Esophagus muscularis mucosa (tissue), 4 donors: ENCODE measurements at regions not wholly inside any gene's neighbourhood (a gene's known extent, or its start where the extent isn't known, plus 50 kb on each side); places are given as distances from the start of the nearest gene placed in this dataset.

Experiments used
- DNase-seq: peaks from one replicate; pipeline ENCODE4 v3.0.0-alpha.2; 2017; ENCODE audit errors: extremely low spot score
- H3K27ac ChIP-seq, 4 donors: fragments of 200-600 bp; sonication (generic); replicated peaks in 1 of 4; 1 replicate in 3 of 4; 2 replicates in 1 of 4; pipeline ENCODE4 v1.5.1; 2016 to 2019; ENCODE audit warnings: mild to moderate bottlenecking in 1 of 4
- H3K27me3 ChIP-seq, 4 donors: fragments of 200-600 bp; sonication (generic); one replicate each; pipeline versions ENCODE4 v1.5.1 to v1.6.0; 2016 to 2019
- H3K36me3 ChIP-seq, 4 donors: fragments of 200-600 bp; sonication (generic); one replicate each; pipeline ENCODE4 v1.5.1; 2016 to 2019
- H3K4me1 ChIP-seq, 4 donors: fragments of 200-600 bp; sonication (generic); one replicate each; pipeline ENCODE4 v1.5.1; 2016 to 2019
- H3K4me3 ChIP-seq, 4 donors: fragments of 200-600 bp; sonication (generic); 1 replicate in 2 of 4; 2 replicates in 2 of 4; pipeline ENCODE4 v1.5.1; 2016 to 2019; ENCODE audit warnings: mild to moderate bottlenecking in 4 of 4, moderate library complexity in 1 of 4
- H3K9me3 ChIP-seq, 4 donors: fragments of 200-600 bp; sonication (generic); 1 replicate in 3 of 4; 2 replicates in 1 of 4; pipeline ENCODE4 v1.5.1; 2016 to 2019
- EP300 ChIP-seq: sonication (generic); formaldehyde crosslinking; IDR thresholded peaks from one replicate; pipeline ENCODE4 v1.6.1; 2017; ENCODE audit warnings: antibody characterized with exemption
- POLR2A ChIP-seq: fragments of 450-650 bp; IDR thresholded peaks from one replicate; pipeline ENCODE4 v1.6.1; 2017; ENCODE audit warnings: antibody characterized with exemption, moderate library complexity, mild to moderate bottlenecking, low read depth
- POLR2AphosphoS5 ChIP-seq, 2 donors: sonication (generic); formaldehyde crosslinking; IDR thresholded peaks; one replicate each; pipeline ENCODE4 v1.6.1; 2017; ENCODE audit warnings: antibody characterized with exemption in 2 of 2
- WGBS: methylation state at CpG from one replicate; pipeline ENCODE4 v1.1.5; 2018; 5-methylcytosine and 5-hydroxymethylcytosine counted together
- intact Hi-C: fragments of 100-400 bp; cut with DNase I; formaldehyde crosslinking; loops from one replicate; pipeline ENCODE4 v1.15.1; 2023
- TF ChIP-seq, protein P1 (sequence below), 3 experiments: fragments of 200-600 bp in 2 of 3; fragments of 450-650 bp in 1 of 3; sonication (generic) in 2 of 3; IDR thresholded peaks; one replicate each; pipeline ENCODE4 v1.5.1; 2017 to 2019; ENCODE audit warnings: antibody characterized with exemption in 3 of 3, mild to moderate bottlenecking in 2 of 3, moderate library complexity in 1 of 3

DNA sequence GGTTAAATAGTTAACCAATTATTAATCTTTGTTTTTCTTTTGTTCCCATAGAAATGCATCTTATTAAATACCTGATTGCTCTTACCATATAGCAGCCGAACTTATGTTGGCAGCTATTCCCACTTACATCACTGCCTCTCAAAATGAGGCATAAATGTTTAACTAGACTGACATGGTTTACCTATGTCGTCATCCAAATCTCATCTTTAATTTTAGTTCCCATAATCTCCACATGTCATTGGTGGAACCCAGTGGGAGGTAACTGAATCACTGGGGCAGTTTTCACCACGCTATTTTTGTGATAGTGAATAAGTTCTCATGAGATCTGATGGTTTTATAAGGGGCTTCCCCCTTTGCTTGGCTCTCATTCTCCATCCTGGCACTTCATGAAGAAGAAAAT lies 499.2 kb upstream of the ATP2B1 start:
- DNase-seq, result no peak
- Histone ChIP-seq H3K4me1 (no peaks in the 10 kb centered on the region), H3K4me3 (no peak overlapping the region), H3K9me3 (peaks cover 0 to 9% (median 2%) of the 10 kb centered on the region in 4 donors), H3K27me3 (no peaks in the 10 kb centered on the region), H3K27ac (no peak overlapping the region), H3K36me3 (no peaks in the 10 kb centered on the region)
- intact Hi-C loops, result no loop called here
- 69% methylated on average over 3 of the region's 3 CpGs for WGBS
- TF ChIP-seq POLR2A, result no peak
- no peak for TF ChIP-seq POLR2AphosphoS5 (IDR thresholded peaks at IDR 0.05)
- TF ChIP-seq, protein P1, sequence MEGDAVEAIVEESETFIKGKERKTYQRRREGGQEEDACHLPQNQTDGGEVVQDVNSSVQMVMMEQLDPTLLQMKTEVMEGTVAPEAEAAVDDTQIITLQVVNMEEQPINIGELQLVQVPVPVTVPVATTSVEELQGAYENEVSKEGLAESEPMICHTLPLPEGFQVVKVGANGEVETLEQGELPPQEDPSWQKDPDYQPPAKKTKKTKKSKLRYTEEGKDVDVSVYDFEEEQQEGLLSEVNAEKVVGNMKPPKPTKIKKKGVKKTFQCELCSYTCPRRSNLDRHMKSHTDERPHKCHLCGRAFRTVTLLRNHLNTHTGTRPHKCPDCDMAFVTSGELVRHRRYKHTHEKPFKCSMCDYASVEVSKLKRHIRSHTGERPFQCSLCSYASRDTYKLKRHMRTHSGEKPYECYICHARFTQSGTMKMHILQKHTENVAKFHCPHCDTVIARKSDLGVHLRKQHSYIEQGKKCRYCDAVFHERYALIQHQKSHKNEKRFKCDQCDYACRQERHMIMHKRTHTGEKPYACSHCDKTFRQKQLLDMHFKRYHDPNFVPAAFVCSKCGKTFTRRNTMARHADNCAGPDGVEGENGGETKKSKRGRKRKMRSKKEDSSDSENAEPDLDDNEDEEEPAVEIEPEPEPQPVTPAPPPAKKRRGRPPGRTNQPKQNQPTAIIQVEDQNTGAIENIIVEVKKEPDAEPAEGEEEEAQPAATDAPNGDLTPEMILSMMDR (IDR thresholded peaks at IDR 0.05), result no peak
- no peak for TF ChIP-seq EP300

DNA sequence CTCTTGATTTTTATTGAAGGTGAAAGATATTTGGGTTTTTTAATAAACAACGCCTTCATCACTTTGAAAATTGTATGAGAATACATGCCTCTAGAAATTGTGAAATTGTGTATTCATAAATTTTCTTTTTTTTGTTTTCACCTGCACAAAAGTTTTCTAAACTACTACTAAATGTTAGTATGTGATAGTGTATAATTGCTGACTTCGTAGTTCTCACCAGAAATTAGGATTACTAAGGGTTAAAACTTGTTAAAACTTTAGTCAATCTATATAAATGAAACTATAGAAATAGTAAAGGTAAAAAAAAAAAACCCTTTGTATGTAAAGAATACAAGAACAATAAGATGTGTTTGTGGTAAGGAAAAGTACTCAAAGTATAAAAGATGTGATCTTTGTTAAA lies 496.5 kb upstream of the ATP2B1 start:
- no peaks in the 10 kb centered on the region for H3K4me1 ChIP-seq
- no peak for DNase-seq
- 90% methylated on average over 2 of the region's 2 CpGs for WGBS
- no peak overlapping the region for H3K4me3 ChIP-seq
- TF ChIP-seq EP300 (no peak), POLR2AphosphoS5 (IDR thresholded peaks at IDR 0.05) (no peak), POLR2A (no peak)
- TF ChIP-seq, protein P1 (IDR thresholded peaks at IDR 0.05), result no peak
- H3K27ac ChIP-seq, result no peak overlapping the region
- H3K27me3 ChIP-seq, result no peaks in the 10 kb centered on the region
- intact Hi-C loops, result no loop called here
- peaks cover 0 to 9% (median 2%) of the 10 kb centered on the region in 4 donors for H3K9me3 ChIP-seq
- no peaks in the 10 kb centered on the region for H3K36me3 ChIP-seq

DNA sequence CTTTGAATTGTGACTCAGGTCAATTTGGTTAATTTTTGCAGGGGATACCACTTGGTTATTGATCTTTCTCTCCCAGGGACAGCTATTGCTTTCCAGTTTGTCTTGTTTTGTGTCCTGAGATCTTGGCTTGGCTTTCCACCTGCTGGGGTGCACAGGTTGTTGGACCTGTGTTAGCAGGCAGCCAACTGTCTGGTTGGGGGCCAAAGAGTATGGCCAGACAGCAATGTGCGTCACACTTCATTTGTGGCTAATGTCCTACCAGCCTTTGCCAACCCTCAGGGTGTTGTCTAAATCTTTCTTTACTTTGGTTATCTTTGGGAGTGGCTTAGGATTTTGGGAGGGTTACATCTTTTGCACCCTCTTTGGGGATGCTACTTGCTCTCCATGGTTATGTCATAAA lies 494.9 kb upstream of the ATP2B1 start:
- Histone ChIP-seq H3K27ac (no peak overlapping the region), H3K4me3 (no peak overlapping the region), H3K9me3 (no peaks in the 10 kb centered on the region), H3K4me1 (no peaks in the 10 kb centered on the region), H3K27me3 (no peaks in the 10 kb centered on the region), H3K36me3 (no peaks in the 10 kb centered on the region)
- TF ChIP-seq EP300, result no peak
- TF ChIP-seq POLR2A, result no peak
- TF ChIP-seq POLR2AphosphoS5 (IDR thresholded peaks at IDR 0.05), result no peak
- TF ChIP-seq, protein P1 (IDR thresholded peaks at IDR 0.05), result no peak
- no peak for DNase-seq
- WGBS, result 100% methylated on average over 1 of the region's 1 CpG
- intact Hi-C loops, result no loop called here

DNA sequence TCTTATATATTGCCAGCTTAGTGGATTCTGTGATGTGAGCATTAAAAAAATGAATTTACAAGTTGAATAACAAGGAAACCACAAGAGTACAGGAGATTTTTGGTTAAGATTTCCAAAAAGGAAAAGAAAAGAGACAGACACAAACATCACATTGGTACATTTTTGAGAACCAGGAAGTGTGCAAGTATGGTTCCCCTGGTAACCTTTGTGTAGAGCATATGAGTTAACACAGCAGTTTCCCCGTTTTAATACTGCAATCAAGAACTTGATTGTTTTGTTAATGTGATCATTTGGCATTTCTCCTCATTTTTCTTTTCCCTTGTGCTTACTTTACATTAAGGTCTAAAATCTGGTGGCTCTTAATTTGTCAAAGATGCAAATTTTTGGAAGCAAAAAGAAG lies 490.4 kb upstream of the ATP2B1 start:
- 42% methylated on average over 1 of the region's 1 CpG for WGBS
- DNase-seq, result no peak
- Histone ChIP-seq H3K36me3 (no peaks in the 10 kb centered on the region), H3K4me3 (no peak overlapping the region), H3K9me3 (no peaks in the 10 kb centered on the region), H3K27ac (no peak overlapping the region), H3K27me3 (no peaks in the 10 kb centered on the region), H3K4me1 (no peaks in the 10 kb centered on the region)
- intact Hi-C loops, result no loop called here
- no peak for TF ChIP-seq POLR2A
- TF ChIP-seq EP300, result no peak
- no peak for TF ChIP-seq POLR2AphosphoS5 (IDR thresholded peaks at IDR 0.05)
- TF ChIP-seq, protein P1 (IDR thresholded peaks at IDR 0.05), result no peak

DNA sequence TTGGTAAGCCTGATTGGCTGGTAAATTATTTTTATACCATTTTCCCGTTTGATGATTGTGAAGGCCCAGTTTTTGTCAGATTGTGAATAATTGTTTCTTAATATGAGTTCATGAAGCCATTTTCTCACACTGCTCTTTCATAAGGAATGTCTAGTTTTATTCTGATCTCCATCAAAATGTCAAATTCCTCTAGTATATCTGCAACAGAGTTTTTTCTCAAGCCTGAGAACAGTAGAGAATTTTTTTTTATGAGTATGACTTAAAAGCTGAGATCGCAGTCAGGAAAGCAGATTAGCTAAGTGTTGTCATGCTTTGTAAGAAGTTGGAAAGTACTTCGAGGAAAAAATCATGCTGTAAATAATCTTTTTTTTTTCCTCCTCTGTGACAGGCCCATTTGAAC lies 484.9 kb upstream of the ATP2B1 start:
- Histone ChIP-seq H3K4me1 (no peaks in the 10 kb centered on the region), H3K36me3 (no peaks in the 10 kb centered on the region), H3K27ac (no peak overlapping the region), H3K9me3 (no peaks in the 10 kb centered on the region), H3K4me3 (no peak overlapping the region), H3K27me3 (no peaks in the 10 kb centered on the region)
- intact Hi-C loops, result no loop called here
- 55% methylated on average over 3 of the region's 3 CpGs for WGBS
- TF ChIP-seq, protein P1 (IDR thresholded peaks at IDR 0.05), result no peak
- TF ChIP-seq POLR2AphosphoS5 (IDR thresholded peaks at IDR 0.05), result no peak
- no peak for TF ChIP-seq POLR2A
- no peak for TF ChIP-seq EP300
- DNase-seq, result no peak
